ENCODE measurements at regions not wholly inside any gene's neighbourhood (a gene's known extent, or its start where the extent isn't known, plus 50 kb on each side); places are given as distances from the start of the nearest gene placed in this dataset.

DNA sequence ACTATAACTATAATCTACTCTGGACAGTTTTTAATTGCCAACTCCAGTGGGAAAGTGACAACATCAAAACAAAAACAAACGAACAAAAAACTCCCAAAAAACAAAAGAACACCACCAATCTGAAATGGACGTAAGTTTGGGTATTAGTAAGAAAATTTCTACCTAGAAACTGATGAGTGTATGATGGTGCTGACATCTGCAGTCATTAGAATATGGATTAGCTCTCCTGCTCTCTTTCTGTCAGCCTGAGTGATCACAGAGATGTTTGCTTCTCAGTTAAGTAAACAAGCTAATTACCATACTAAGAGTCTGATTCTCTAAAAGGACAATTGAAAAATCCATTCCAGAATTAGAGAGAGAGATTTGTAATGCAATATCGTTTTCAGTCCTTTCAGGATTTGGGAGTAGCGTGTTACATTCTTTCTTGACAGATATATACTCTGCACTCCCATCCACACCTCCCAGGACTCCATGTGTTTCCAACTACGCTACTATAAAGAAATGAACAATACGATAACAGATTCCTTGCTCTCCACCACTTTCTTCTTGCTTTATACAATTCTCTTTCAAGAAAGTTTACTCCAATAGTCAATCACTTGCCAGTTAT lies 1347.4 kb upstream of the PIK3C3 start:
- no peaks in the 10 kb centered on the region for H3K79me2 ChIP-seq (ENCODE audit: control insufficient read depth, insufficient read depth, low read length)
- no peak overlapping the region for H2AFZ ChIP-seq (ENCODE audit: low read depth, low read length)
- BruUV-seq (replicated peaks), result no TSS peak
- ChIA-PET CTCF (no interaction called here), POLR2A (no interaction called here)
- peaks cover 2% of the 10 kb centered on the region for H3K9me3 ChIP-seq (replicated peaks; ENCODE audit: control insufficient read depth, insufficient read depth, low read length)
- no peaks in the 10 kb centered on the region for H3K9me1 ChIP-seq (replicated peaks; ENCODE audit: control insufficient read depth, extremely low read depth, insufficient read depth, low read length)
- intact Hi-C loops (cut with micrococcal nuclease), result no loop called here
- TF ChIP-seq MYC (IDR thresholded peaks at IDR 0.05; ENCODE audit: low read depth, low read length), result no peak
- FAIRE-seq, result no peak
- no peak overlapping the region for H3K4me3 ChIP-seq (replicated peaks in 1 of 3; ENCODE audit: insufficient read depth in 1 of 3, low read depth in 1 of 3, low read length in 3 of 3)
- H3K9ac ChIP-seq (replicated peaks; ENCODE audit: extremely low read depth, insufficient read depth, low read length), result no peak overlapping the region
- H3K4me2 ChIP-seq (ENCODE audit: insufficient read depth, low read length), result no peak overlapping the region
- no peaks in the 10 kb centered on the region for H3K4me1 ChIP-seq (ENCODE audit: control insufficient read depth, extremely low read depth, insufficient read depth, low read length)
- no peaks in the 10 kb centered on the region for H4K20me1 ChIP-seq (replicated peaks; ENCODE audit: control insufficient read depth, extremely low read depth, insufficient read depth, low read length)
- H3K36me3 ChIP-seq (ENCODE audit: control insufficient read depth in 2 of 2, extremely low read depth in 1 of 2, insufficient read depth in 2 of 2, low read length in 2 of 2), result no peaks in the 10 kb centered on the region
- dilution Hi-C loops (cut with MboI; ENCODE audit: extremely low pct_ligation_motif_present, low sequenced_read_pairs), result no loop called here
- H3K27ac ChIP-seq (ENCODE audit: insufficient read depth, low read depth, low read length), result no peak overlapping the region
- no peak for DNase-seq (ENCODE audit: low read depth, low spot score)
- H3K27me3 ChIP-seq (ENCODE audit: control insufficient read depth in 2 of 2, insufficient read depth in 2 of 2, low read length in 2 of 2), result no peaks in the 10 kb centered on the region

GRCh38 chr18:40606996-40607395 lies 1348.0 kb upstream of the PIK3C3 start:
- no peak for DNase-seq (ENCODE audit: low read depth, low spot score)
- POLR2A ChIA-PET, result no interaction called here
- intact Hi-C loops (cut with micrococcal nuclease), result no loop called here

More at GRCh38 chr18:40606996-40607395, 1348.0 kb upstream of the PIK3C3 start:
- H3K9ac ChIP-seq (replicated peaks; ENCODE audit: extremely low read depth, insufficient read depth, low read length), result no peak overlapping the region
- H4K20me1 ChIP-seq (replicated peaks; ENCODE audit: control insufficient read depth, extremely low read depth, insufficient read depth, low read length), result no peaks in the 10 kb centered on the region
- no peak overlapping the region for H2AFZ ChIP-seq (ENCODE audit: low read depth, low read length)
- dilution Hi-C loops (cut with MboI; ENCODE audit: extremely low pct_ligation_motif_present, low sequenced_read_pairs), result no loop called here
- H3K27me3 ChIP-seq (ENCODE audit: control insufficient read depth in 2 of 2, insufficient read depth in 2 of 2, low read length in 2 of 2), result no peaks in the 10 kb centered on the region
- no peaks in the 10 kb centered on the region for H3K9me3 ChIP-seq (replicated peaks; ENCODE audit: control insufficient read depth, insufficient read depth, low read length)
- H3K4me3 ChIP-seq (replicated peaks in 1 of 3; ENCODE audit: insufficient read depth in 1 of 3, low read depth in 1 of 3, low read length in 3 of 3), result no peak overlapping the region
- no peaks in the 10 kb centered on the region for H3K9me1 ChIP-seq (replicated peaks; ENCODE audit: control insufficient read depth, extremely low read depth, insufficient read depth, low read length)
- no peaks in the 10 kb centered on the region for H3K36me3 ChIP-seq (ENCODE audit: control insufficient read depth in 2 of 2, extremely low read depth in 1 of 2, insufficient read depth in 2 of 2, low read length in 2 of 2)
- CTCF ChIA-PET, result no interaction called here
- BruUV-seq (replicated peaks), result no TSS peak
- H3K79me2 ChIP-seq (ENCODE audit: control insufficient read depth, insufficient read depth, low read length), result no peaks in the 10 kb centered on the region
- no peak for FAIRE-seq
- H3K4me2 ChIP-seq (ENCODE audit: insufficient read depth, low read length), result no peak overlapping the region
- H3K27ac ChIP-seq (ENCODE audit: insufficient read depth, low read depth, low read length), result no peak overlapping the region
- TF ChIP-seq POLR2AphosphoS5 (IDR thresholded peaks at IDR 0.05; ENCODE audit: insufficient read depth, low read depth, low read length) (no peak), JUN (IDR thresholded peaks at IDR 0.05; ENCODE audit: borderline replicate concordance, insufficient read depth, insufficient read length, low read depth) (no peak), MYC (IDR thresholded peaks at IDR 0.05; ENCODE audit: low read depth, low read length) (no peak), POLR2A (IDR thresholded peaks at IDR 0.05; ENCODE audit: low read depth, low read length) (no peak), FOS (IDR thresholded peaks at IDR 0.05; ENCODE audit: borderline replicate concordance, insufficient read depth, low read length) (no peak), GATA2 (IDR thresholded peaks at IDR 0.05; ENCODE audit: insufficient read depth, insufficient read length, low read depth, low read length) (no peak), MAX (IDR thresholded peaks at IDR 0.05; ENCODE audit: insufficient read depth, insufficient read length) (no peak), EZH2 (IDR thresholded peaks at IDR 0.05; ENCODE audit: borderline replicate concordance, low read depth, low read length, severe bottlenecking) (no peak)
- TF ChIP-seq, protein P1, sequence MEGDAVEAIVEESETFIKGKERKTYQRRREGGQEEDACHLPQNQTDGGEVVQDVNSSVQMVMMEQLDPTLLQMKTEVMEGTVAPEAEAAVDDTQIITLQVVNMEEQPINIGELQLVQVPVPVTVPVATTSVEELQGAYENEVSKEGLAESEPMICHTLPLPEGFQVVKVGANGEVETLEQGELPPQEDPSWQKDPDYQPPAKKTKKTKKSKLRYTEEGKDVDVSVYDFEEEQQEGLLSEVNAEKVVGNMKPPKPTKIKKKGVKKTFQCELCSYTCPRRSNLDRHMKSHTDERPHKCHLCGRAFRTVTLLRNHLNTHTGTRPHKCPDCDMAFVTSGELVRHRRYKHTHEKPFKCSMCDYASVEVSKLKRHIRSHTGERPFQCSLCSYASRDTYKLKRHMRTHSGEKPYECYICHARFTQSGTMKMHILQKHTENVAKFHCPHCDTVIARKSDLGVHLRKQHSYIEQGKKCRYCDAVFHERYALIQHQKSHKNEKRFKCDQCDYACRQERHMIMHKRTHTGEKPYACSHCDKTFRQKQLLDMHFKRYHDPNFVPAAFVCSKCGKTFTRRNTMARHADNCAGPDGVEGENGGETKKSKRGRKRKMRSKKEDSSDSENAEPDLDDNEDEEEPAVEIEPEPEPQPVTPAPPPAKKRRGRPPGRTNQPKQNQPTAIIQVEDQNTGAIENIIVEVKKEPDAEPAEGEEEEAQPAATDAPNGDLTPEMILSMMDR (IDR thresholded peaks at IDR 0.05; ENCODE audit: extremely low read depth in 1 of 2, insufficient read depth in 1 of 2, low read depth in 1 of 2, low read length in 2 of 2), result no peak
- H3K4me1 ChIP-seq (ENCODE audit: control insufficient read depth, extremely low read depth, insufficient read depth, low read length), result no peaks in the 10 kb centered on the region

Measured in endothelial cell of umbilical vein (primary cell).